ENCODE measurements at regions not wholly inside any gene's neighbourhood (a gene's known extent, or its start where the extent isn't known, plus 50 kb on each side); places are given as distances from the start of the nearest gene placed in this dataset.

- TF ChIP-seq CTCF (IDR thresholded peaks at IDR 0.05) (no peak), POLR2A (IDR thresholded peaks at IDR 0.05) (no peak)
Measured at GRCh38 chr2:118509319-118510004, 338.0 kb downstream of the EN1 start.

Data from esophagus squamous epithelium (tissue), 4 donors.